ENCODE measurements at regions not wholly inside any gene's neighbourhood (a gene's known extent, or its start where the extent isn't known, plus 50 kb on each side); places are given as distances from the start of the nearest gene placed in this dataset.

- CTCF ChIA-PET: no interaction called here
- TF ChIP-seq EZH2 (IDR thresholded peaks at IDR 0.05; ENCODE audit: low read length, unreplicated experiment) (no peak), CTCF (conservative IDR thresholded peaks at IDR 0.05; ENCODE audit: low read depth, low read length) (no peak), EZH2phosphoT487 (IDR thresholded peaks at IDR 0.05; ENCODE audit: borderline replicate concordance, low read length) (no peak)
- intact Hi-C loops (cut with micrococcal nuclease): no loop called here
- BruUV-seq (replicated peaks): no TSS peak
- no peak for DNase-seq
- H3K4me3 ChIP-seq (ENCODE audit: low read length): no peak overlapping the region
- H3F3A ChIP-seq (ENCODE audit: low read length, unreplicated experiment): no peaks in the 10 kb centered on the region
- no peaks in the 10 kb centered on the region for H4K20me1 ChIP-seq (ENCODE audit: low read length)
- no peak for ATAC-seq
- H3K36me3 ChIP-seq (ENCODE audit: low read depth, low read length): no peaks in the 10 kb centered on the region
- no peak overlapping the region for H2AFZ ChIP-seq (ENCODE audit: low read length)
- H3K27ac ChIP-seq (ENCODE audit: low read length): no peak overlapping the region
- no peaks in the 10 kb centered on the region for H3K9me2 ChIP-seq (replicated peaks; ENCODE audit: low read length)
- no peaks in the 10 kb centered on the region for H3K4me1 ChIP-seq (ENCODE audit: insufficient read depth, low read length)
- H3K27me3 ChIP-seq (ENCODE audit: low read length): no peaks in the 10 kb centered on the region
- H3K4me2 ChIP-seq (ENCODE audit: low read length): no peak overlapping the region
- H3K9me3 ChIP-seq (ENCODE audit: low read length): no peaks in the 10 kb centered on the region
- no peaks in the 10 kb centered on the region for H3K79me2 ChIP-seq (ENCODE audit: low read length)
- H3K9ac ChIP-seq (ENCODE audit: low read length): no peak overlapping the region
- POLR2A ChIA-PET (ENCODE audit: unreplicated experiment): no interaction called here
These were observed 87.3 kb downstream of the GAS1 start for GRCh38 chr9:86860006-86860405.

GRCh38 chr9:86859056-86859455 lies 88.2 kb downstream of the GAS1 start:
- ChIA-PET POLR2A (ENCODE audit: unreplicated experiment) (no interaction called here), CTCF (no interaction called here)
- DNase-seq (no peak), ATAC-seq (no peak)
- TF ChIP-seq EZH2 (IDR thresholded peaks at IDR 0.05; ENCODE audit: low read length, unreplicated experiment) (no peak), EZH2phosphoT487 (IDR thresholded peaks at IDR 0.05; ENCODE audit: borderline replicate concordance, low read length) (no peak), CTCF (conservative IDR thresholded peaks at IDR 0.05; ENCODE audit: low read depth, low read length) (no peak)
- Histone ChIP-seq H3K9ac (ENCODE audit: low read length) (no peak overlapping the region), H3F3A (ENCODE audit: low read length, unreplicated experiment) (no peaks in the 10 kb centered on the region), H2AFZ (ENCODE audit: low read length) (no peak overlapping the region), H3K27me3 (ENCODE audit: low read length) (no peaks in the 10 kb centered on the region), H3K9me2 (replicated peaks; ENCODE audit: low read length) (no peaks in the 10 kb centered on the region), H3K36me3 (ENCODE audit: low read depth, low read length) (no peaks in the 10 kb centered on the region), H3K4me3 (ENCODE audit: low read length) (no peak overlapping the region), H3K4me1 (ENCODE audit: insufficient read depth, low read length) (no peaks in the 10 kb centered on the region), H4K20me1 (ENCODE audit: low read length) (no peaks in the 10 kb centered on the region), H3K27ac (ENCODE audit: low read length) (no peak overlapping the region), H3K4me2 (ENCODE audit: low read length) (no peak overlapping the region), H3K79me2 (ENCODE audit: low read length) (no peaks in the 10 kb centered on the region), H3K9me3 (ENCODE audit: low read length) (no peaks in the 10 kb centered on the region)
- intact Hi-C loops (cut with micrococcal nuclease): no loop called here
- no TSS peak for BruUV-seq (replicated peaks)

- H3K9ac ChIP-seq (ENCODE audit: low read length): no peak overlapping the region
- H4K20me1 ChIP-seq (ENCODE audit: low read length): no peaks in the 10 kb centered on the region
- H3F3A ChIP-seq (ENCODE audit: low read length, unreplicated experiment): no peaks in the 10 kb centered on the region
- ATAC-seq: no peak
- no peak overlapping the region for H3K4me2 ChIP-seq (ENCODE audit: low read length)
- ChIA-PET POLR2A (ENCODE audit: unreplicated experiment) (no interaction called here), CTCF (no interaction called here)
- DNase-seq: no peak
- H3K9me2 ChIP-seq (replicated peaks; ENCODE audit: low read length): no peaks in the 10 kb centered on the region
- H3K27ac ChIP-seq (ENCODE audit: low read length): no peak overlapping the region
- H3K27me3 ChIP-seq (ENCODE audit: low read length): no peaks in the 10 kb centered on the region
- H3K4me1 ChIP-seq (ENCODE audit: insufficient read depth, low read length): no peaks in the 10 kb centered on the region
- H3K9me3 ChIP-seq (ENCODE audit: low read length): no peaks in the 10 kb centered on the region
- H3K79me2 ChIP-seq (ENCODE audit: low read length): no peaks in the 10 kb centered on the region
- TF ChIP-seq EZH2phosphoT487 (IDR thresholded peaks at IDR 0.05; ENCODE audit: borderline replicate concordance, low read length) (no peak), CTCF (conservative IDR thresholded peaks at IDR 0.05; ENCODE audit: low read depth, low read length) (no peak), EZH2 (IDR thresholded peaks at IDR 0.05; ENCODE audit: low read length, unreplicated experiment) (no peak)
- BruUV-seq (replicated peaks): no TSS peak
- no peaks in the 10 kb centered on the region for H3K36me3 ChIP-seq (ENCODE audit: low read depth, low read length)
- intact Hi-C loops (cut with micrococcal nuclease): no loop called here
- no peak overlapping the region for H2AFZ ChIP-seq (ENCODE audit: low read length)
- no peak overlapping the region for H3K4me3 ChIP-seq (ENCODE audit: low read length)
These were observed 89.3 kb downstream of the GAS1 start for GRCh38 chr9:86858009-86858408.

Data from PC-3 (cell line).